ENCODE measurements at regions not wholly inside any gene's neighbourhood (a gene's known extent, or its start where the extent isn't known, plus 50 kb on each side); places are given as distances from the start of the nearest gene placed in this dataset.

- DNase-seq (ENCODE audit: low read depth): no peak
- TF ChIP-seq CTCF (conservative IDR thresholded peaks at IDR 0.05; ENCODE audit: control insufficient read depth, insufficient read depth, low read depth, low read length): no peak
- H3K4me3 ChIP-seq (ENCODE audit: control insufficient read depth, low read depth, low read length): no peak overlapping the region
Measured at GRCh38 chr12:69073035-69073434, 140.1 kb upstream of the CPM start.

GRCh38 chr12:69074556-69075349, 141.8 kb upstream of the CPM start:
- DNase-seq (ENCODE audit: low read depth): no peak
- no peak for TF ChIP-seq CTCF (conservative IDR thresholded peaks at IDR 0.05; ENCODE audit: control insufficient read depth, insufficient read depth, low read depth, low read length)
- no peak overlapping the region for H3K4me3 ChIP-seq (ENCODE audit: control insufficient read depth, low read depth, low read length)

GRCh38 chr12:69083689-69084088, 150.7 kb upstream of the CPM start:
- TF ChIP-seq CTCF (conservative IDR thresholded peaks at IDR 0.05; ENCODE audit: control insufficient read depth, insufficient read depth, low read depth, low read length): no peak
- no peak for DNase-seq (ENCODE audit: low read depth)
- H3K4me3 ChIP-seq (ENCODE audit: control insufficient read depth, low read depth, low read length): no peak overlapping the region

GRCh38 chr12:69084816-69085378, 151.9 kb upstream of the CPM start:
- no peak overlapping the region for H3K4me3 ChIP-seq (ENCODE audit: control insufficient read depth, low read depth, low read length)
- no peak for DNase-seq (ENCODE audit: low read depth)
- no peak for TF ChIP-seq CTCF (conservative IDR thresholded peaks at IDR 0.05; ENCODE audit: control insufficient read depth, insufficient read depth, low read depth, low read length)

- no peak for TF ChIP-seq CTCF (conservative IDR thresholded peaks at IDR 0.05; ENCODE audit: control insufficient read depth, insufficient read depth, low read depth, low read length)
- H3K4me3 ChIP-seq (ENCODE audit: control insufficient read depth, low read depth, low read length): no peak overlapping the region
- DNase-seq (ENCODE audit: low read depth): no peak
Measured at GRCh38 chr12:69085852-69086251, 152.9 kb upstream of the CPM start.

- DNase-seq (ENCODE audit: low read depth): no peak
- TF ChIP-seq CTCF (conservative IDR thresholded peaks at IDR 0.05; ENCODE audit: control insufficient read depth, insufficient read depth, low read depth, low read length): no peak
- H3K4me3 ChIP-seq (ENCODE audit: control insufficient read depth, low read depth, low read length): no peak overlapping the region
Measured at GRCh38 chr12:69087986-69088385, 151.4 kb upstream of the CPSF6 start.
